SIG-M5 treated with dmso at 0.1 percent for 504 hours (cell line): ENCODE measurements at regions not wholly inside any gene's neighbourhood (a gene's known extent, or its start where the extent isn't known, plus 50 kb on each side); places are given as distances from the start of the nearest gene placed in this dataset.
"Not testable (repeated sequence)": the region's sequence is repeated elsewhere in the genome, so short reads cannot be mapped to it uniquely, and the experiment has no call there.

Experiments
- DNase-seq: peaks from one replicate; lab custom pipeline; 2025; ENCODE audit not compliant: unreplicated experiment; lab: John Stamatoyannopoulos, UW

DNA sequence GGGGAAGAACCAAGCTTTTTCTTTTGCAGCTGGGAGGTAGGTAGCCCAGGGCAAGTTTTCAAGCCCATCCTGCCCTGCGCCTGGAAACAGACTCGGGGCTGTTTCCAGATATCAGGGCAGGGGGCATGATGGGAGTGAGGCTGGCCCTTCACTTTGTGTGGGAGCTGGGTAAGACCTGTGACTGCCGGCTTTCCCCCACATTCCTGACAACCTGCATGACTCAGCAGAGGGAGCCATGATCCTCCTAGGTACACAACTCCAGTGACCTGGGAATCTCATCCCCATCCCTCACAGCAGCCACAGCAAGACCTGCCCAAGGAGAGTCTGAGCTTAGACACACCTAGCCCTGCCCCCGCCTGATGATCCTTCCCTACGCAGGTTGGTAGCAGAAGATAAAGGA, 280.8 kb downstream of the SOX4 start:
- no peak for DNase-seq

DNA sequence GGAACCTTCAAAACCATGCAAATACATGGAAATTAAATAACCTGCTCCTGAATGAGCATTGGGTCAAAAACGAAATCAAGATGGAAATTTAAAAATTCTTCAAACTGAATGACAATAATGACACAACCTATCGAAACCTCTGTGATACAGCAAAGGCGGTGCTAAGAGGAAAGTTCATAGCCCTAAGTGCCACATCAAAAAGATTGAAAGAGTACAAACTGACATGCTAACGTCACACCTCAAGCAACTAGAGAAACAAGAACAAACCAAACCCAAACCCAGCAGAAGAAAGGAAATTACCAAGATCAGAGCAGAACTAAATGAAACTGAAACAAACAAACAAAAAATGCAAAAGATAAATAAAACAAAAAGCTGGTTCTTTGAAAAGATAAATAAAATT, 283.5 kb downstream of the SOX4 start:
- DNase-seq: not testable (repeated sequence)

DNA sequence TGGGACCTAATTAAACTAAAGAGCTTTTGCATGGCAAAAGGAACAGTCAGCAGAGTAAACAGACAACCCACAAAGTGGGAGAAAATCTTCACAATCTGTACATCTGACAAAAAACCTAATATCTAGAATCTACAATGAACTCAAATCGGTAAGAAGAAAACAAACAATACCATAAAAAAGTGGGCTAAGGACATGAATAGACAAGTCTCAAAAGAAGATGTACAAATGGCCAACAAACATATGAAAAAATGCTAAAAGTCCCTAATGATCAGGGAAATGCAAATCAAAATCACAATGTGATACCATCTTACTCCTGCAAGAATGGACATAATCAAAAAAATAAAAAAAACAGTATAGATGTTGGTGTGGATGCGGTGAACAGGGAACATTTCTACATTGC, 286.7 kb downstream of the SOX4 start:
- DNase-seq: not testable (repeated sequence)

- DNase-seq: no peak
Measured at GRCh38 chr6:21881969-21882465, 288.5 kb downstream of the SOX4 start.

- no peak for DNase-seq
Measured at GRCh38 chr6:21883595-21884328, 290.2 kb downstream of the SOX4 start.

DNA sequence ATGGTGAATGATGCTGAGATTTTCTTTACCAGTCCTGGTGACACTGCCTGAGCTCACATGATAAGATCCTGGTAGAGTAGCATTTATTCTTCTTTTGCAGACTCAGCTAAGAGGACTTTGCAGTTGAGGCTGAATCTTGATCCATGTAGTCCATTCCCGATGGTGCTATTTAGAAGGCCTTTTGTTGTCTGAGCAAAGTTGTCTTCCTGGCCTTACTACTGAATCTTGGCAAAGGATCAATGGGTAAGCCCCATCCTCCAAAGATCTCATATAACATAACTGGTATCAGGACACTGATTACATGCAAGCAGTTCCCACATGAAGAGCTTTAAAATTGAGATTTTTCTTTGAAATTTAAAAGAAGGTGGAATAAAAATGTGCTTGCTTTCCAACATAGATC, 291.6 kb downstream of the SOX4 start:
- no peak for DNase-seq

DNA sequence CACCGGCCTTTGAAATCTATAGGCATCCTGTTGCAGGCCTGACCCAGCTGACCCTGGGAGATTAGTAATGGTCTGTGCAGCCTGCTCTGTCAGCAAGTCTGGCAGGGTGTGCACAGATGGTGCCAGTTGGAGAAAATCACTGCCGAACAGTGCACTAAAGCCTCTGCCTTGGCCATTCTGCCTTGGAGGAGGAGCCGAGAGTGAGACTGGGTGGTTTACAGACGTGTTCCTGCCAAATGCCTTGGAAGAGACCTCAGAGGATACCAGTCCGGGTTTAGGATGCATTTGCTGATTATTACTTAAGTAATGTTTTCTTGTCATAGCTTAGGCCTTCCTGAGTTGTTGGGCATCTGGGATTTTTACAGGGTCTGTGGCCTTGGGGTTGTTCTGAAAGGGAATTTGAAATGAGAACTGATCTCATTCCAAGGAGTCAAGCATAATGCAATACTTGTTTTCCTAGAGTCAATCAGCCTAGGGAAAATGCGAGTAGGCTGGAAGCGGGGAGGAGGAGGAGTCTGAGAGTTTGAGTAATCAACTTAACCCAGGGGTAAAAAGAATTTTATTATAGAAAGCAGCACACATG, 292.1 kb downstream of the SOX4 start:
- DNase-seq: no peak

DNA sequence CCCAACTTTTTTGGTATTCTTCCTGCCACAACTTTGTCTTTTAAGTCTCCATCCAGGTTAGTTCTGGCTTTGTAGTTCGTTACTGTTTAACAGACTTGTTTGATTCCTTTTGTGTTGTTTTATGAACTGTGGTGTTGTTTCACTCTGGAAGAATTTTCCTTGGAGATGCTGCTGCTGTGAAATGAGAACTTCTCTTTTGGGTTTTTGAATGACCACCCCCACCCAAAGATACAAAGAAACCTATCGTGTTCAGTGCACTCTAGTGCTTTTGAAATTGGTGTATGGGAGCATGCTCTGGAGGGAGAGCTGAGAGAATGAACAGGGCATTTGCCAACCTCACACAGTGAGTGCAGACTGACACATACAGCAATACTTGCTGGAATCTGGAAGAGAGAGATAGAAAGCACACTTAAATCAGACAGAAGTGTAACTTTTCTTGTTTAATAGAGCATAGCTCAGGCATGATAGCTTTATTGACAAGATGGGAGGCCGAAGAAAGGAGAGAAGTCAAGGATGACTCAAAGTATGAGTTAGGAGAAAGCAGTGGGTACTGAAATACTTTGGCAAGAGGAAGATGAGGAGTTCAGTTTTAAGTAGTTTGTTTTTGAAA, 293.1 kb downstream of the SOX4 start:
- no peak for DNase-seq

GRCh38 chr6:21887231-21888185, 294.0 kb downstream of the SOX4 start:
- DNase-seq: no peak

DNA sequence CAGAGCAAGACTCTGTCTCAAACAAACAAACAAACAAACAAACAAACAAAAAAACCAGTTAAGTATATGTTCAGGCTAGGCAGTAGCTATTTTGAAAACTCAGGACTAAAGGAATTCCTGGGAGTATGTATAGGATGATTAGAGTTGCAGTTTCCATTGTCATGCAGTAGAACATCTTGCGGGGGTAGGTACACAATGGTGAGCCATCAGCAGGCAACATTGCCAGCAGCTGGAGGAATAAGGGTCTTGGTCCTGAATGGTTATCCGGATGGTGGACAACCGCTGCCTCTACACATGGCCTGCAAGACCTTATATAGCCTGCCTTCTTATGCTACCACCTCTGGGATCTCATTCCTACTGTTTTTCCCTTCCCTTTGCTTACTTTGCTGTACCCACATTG, 297.5 kb downstream of the SOX4 start:
- DNase-seq: no peak

DNA sequence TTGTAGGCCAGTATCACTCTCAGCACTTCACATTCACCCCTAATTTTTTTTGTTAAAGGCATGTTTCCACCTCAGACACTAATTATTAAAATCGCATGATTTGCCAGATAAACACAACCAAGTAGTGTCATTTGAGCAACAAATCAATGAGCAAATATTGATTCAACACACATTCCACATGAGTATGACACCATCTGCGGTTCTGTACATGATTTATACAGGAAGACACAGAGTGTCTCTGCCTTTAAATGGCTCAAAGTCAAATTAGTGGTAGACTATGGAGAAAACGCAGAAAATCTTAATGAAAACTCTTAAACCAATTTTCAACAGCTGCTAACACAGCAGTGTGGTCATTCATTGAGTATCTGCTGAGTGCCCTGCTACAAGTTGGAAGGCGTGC, 300.2 kb downstream of the SOX4 start:
- no peak for DNase-seq

DNA sequence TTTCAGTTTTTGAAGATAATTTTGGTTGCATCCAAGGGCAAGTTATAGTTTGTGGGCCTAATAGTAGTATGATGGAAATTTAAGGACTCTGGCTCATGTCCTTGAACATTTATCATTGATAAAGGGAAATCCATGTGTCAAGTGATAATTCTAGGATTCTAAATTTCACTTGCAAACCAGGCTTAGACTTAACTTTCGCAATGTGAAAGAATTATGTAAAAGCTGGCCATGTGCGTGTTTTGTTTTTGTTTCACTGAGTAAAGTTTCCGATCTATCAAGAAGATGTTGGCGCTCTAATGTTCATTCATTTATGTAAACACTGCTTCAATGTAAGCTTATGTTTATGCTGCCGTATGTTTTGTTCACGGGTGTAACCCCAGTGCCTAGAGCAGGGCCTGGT, 302.0 kb downstream of the SOX4 start:
- no peak for DNase-seq

- DNase-seq: no peak
Measured at GRCh38 chr6:21898107-21898796, 304.7 kb downstream of the SOX4 start.

DNA sequence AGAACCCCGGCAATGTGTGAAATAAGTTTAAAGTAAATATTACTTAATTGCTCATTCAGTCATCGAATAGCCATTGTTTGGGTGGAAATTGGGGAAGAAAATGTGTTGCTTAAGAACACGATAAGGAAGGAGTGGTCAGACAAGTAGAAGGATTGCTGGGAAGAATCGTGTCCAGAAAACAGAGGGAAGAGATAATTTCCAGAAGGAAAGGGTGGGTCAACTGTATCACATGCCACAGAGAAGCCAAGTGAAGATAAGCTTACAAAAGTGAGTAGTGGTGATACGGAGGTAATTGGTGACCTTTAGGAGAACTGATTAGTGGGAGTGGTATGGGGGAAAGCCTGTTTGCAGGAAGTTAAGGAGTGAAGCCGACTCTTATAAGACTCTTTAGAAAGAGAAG, 306.2 kb downstream of the SOX4 start:
- no peak for DNase-seq

GRCh38 chr6:21900730-21901129, 307.2 kb downstream of the SOX4 start:
- DNase-seq: no peak

DNA sequence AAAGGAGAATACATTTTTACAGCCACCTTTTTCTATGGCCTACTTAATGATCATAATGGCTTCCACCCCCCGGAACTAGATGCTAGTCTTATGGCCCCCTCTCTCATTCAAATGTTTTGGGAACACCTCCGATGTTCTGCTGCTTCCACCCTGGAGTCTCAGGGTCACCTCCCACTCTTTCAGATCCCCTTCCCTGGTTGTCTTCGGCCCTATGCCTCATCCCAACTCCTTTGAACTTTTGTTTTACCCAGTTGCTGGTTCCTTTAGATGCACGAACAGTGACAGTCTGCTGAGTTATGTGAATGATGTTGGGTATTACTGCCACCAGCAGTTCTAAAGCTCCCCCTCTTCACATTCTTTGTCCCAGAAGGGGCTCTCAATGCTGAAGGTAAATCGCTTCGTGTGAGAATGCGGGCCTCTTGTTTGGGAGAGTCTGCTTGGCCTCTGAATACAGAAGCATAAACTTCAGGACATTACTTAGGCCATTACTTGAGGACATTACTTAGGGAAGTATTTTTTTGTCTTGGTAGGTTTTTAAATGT, 309.1 kb downstream of the SOX4 start:
- DNase-seq: no peak

DNA sequence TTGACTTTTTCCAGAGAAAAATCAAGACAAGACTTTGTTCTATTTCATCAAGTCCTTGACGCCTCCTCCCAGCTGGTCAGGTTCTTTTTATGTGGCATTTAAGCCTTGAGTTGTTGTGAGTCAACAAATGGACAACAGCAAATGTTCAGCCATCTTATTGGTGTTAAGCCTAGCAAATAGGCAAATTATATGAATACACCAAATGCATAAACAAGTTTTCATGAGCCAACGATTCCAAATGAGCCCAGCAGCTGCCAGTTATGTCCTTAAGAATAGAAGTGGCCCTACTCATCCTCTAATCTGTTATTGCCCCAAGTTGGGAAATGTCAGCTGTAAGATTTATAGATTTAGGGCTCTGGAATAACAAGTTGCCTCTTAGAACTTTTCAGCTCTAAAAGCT, 312.0 kb downstream of the SOX4 start:
- DNase-seq: no peak

GRCh38 chr6:21906826-21907225, 313.3 kb downstream of the SOX4 start:
- no peak for DNase-seq

DNA sequence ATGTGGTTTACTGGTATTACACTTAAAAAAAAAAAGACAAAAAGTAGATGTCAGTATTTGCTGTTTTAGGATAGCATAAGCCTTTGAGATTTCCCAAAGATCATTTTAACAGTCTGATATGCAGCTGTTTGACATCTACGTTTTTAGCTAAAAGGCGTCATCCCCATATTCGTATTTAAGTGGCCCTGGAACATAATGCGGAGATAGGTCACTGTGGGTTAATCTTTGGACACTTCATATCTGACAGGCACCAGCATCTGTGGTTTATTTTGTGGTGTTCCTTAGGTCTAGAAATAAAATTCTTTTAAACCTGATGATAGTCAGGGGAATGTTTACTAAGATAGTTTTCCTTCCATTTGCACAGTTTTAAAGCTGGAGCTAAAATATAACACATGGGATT, 313.7 kb downstream of the SOX4 start:
- no peak for DNase-seq

GRCh38 chr6:21908161-21908848, 314.8 kb downstream of the SOX4 start:
- DNase-seq: no peak
